HG03565 (cell line): ENCODE measurements at regions not wholly inside any gene's neighbourhood (a gene's known extent, or its start where the extent isn't known, plus 50 kb on each side); places are given as distances from the start of the nearest gene placed in this dataset.
"Not testable (repeated sequence)": the region's sequence is repeated elsewhere in the genome, so short reads cannot be mapped to it uniquely, and the experiment has no call there.

Experiments
- ATAC-seq: cut with Tn5 transposase; IDR thresholded peaks from one replicate; pipeline ENCODE4 v1.9.1; 2021; ENCODE audit warnings: mild to moderate bottlenecking, moderate library complexity; ENCODE audit not compliant: unreplicated experiment

- no peak for ATAC-seq
Observed at GRCh38 chr12:75874441-75874840, 157.1 kb downstream of the PHLDA1 start.

GRCh38 chr12:75872762-75873161, 158.8 kb downstream of the PHLDA1 start:
- ATAC-seq, result no peak

- ATAC-seq, result no peak
Observed at GRCh38 chr12:75870878-75871277, 160.7 kb downstream of the PHLDA1 start.

- no peak for ATAC-seq
Observed at GRCh38 chr12:75868501-75868900, 163.1 kb downstream of the PHLDA1 start.

- no peak for ATAC-seq
Observed at GRCh38 chr12:75865315-75865714, 166.3 kb downstream of the PHLDA1 start.

- no peak for ATAC-seq
Observed at GRCh38 chr12:75864161-75864560, 167.4 kb downstream of the PHLDA1 start.

GRCh38 chr12:75863533-75863932, 168.0 kb downstream of the PHLDA1 start:
- no peak for ATAC-seq

- no peak for ATAC-seq
Observed at GRCh38 chr12:75862692-75863471, 168.7 kb downstream of the PHLDA1 start.

GRCh38 chr12:75859868-75860267, 171.7 kb downstream of the PHLDA1 start:
- no peak for ATAC-seq

GRCh38 chr12:75856235-75856634, 175.3 kb downstream of the PHLDA1 start:
- ATAC-seq, result no peak

GRCh38 chr12:75855360-75855759, 176.2 kb downstream of the PHLDA1 start:
- ATAC-seq, result no peak

- no peak for ATAC-seq
Observed at GRCh38 chr12:75854681-75855309, 176.8 kb downstream of the PHLDA1 start.

- not testable (repeated sequence) for ATAC-seq
Observed at GRCh38 chr12:75854137-75854536, 177.4 kb downstream of the PHLDA1 start.

GRCh38 chr12:75853626-75854025, 177.9 kb downstream of the PHLDA1 start:
- ATAC-seq, result no peak

- ATAC-seq, result no peak
Observed at GRCh38 chr12:75852956-75853355, 178.6 kb downstream of the PHLDA1 start.

- ATAC-seq, result no peak
Observed at GRCh38 chr12:75852143-75852542, 179.4 kb downstream of the PHLDA1 start.

GRCh38 chr12:75850721-75851462, 180.7 kb downstream of the PHLDA1 start:
- no peak for ATAC-seq

- ATAC-seq, result no peak
Observed at GRCh38 chr12:75848961-75849360, 182.6 kb downstream of the PHLDA1 start.

- no peak for ATAC-seq
Observed at GRCh38 chr12:75848431-75848925, 183.1 kb downstream of the PHLDA1 start.

- ATAC-seq, result no peak
Observed at GRCh38 chr12:75846102-75846501, 185.5 kb downstream of the PHLDA1 start.

- no peak for ATAC-seq
Observed at GRCh38 chr12:75844985-75845384, 186.6 kb downstream of the PHLDA1 start.
